OCI-LY1 (cell line): ENCODE measurements at regions not wholly inside any gene's neighbourhood (a gene's known extent, or its start where the extent isn't known, plus 50 kb on each side); places are given as distances from the start of the nearest gene placed in this dataset.

ENCODE experiments used
- H2AFZ ChIP-seq: fragments of 200-600 bp; sonication (generic), shearing (Covaris generic); 2 replicates; pipeline ENCODE4 v1.6.0; 2014; ENCODE audit warnings: antibody characterized with exemption, mild to moderate bottlenecking, low read length
- H3F3A ChIP-seq: fragments of 200-600 bp; sonication (generic), shearing (Covaris generic); 2 replicates; pipeline ENCODE4 v1.6.0; 2014; ENCODE audit warnings: mild to moderate bottlenecking, antibody characterized with exemption, low read length, moderate library complexity; ENCODE audit not compliant: insufficient read depth
- H3K27ac ChIP-seq: fragments of 200-600 bp; sonication (generic); 2 replicates; pipeline ENCODE4 v1.5.1; 2014; ENCODE audit warnings: low read length, mixed run types, mild to moderate bottlenecking, low read depth; ENCODE audit not compliant: poor library complexity, severe bottlenecking
- H3K27me3 ChIP-seq: fragments of 200-600 bp; sonication (generic); 2 replicates; pipeline ENCODE4 v1.6.0; 2014; ENCODE audit warnings: antibody characterized with exemption, mild to moderate bottlenecking, low read length, moderate library complexity; ENCODE audit not compliant: insufficient read depth
- H3K36me3 ChIP-seq: fragments of 200-600 bp; sonication (generic); 2 replicates; pipeline ENCODE4 v1.6.1; 2014; ENCODE audit warnings: mild to moderate bottlenecking, antibody characterized with exemption, low read length, moderate library complexity, mixed read lengths; ENCODE audit not compliant: insufficient read depth
- H3K4me1 ChIP-seq: fragments of 200-600 bp; sonication (generic); 2 replicates; pipeline ENCODE4 v1.5.1; 2014; ENCODE audit warnings: mild to moderate bottlenecking, low read length, moderate library complexity; ENCODE audit not compliant: insufficient read depth, severe bottlenecking
- H3K4me2 ChIP-seq: fragments of 200-600 bp; sonication (generic), shearing (Covaris generic); 2 replicates; pipeline ENCODE4 v1.6.1; 2014; ENCODE audit warnings: low read length
- H3K4me3 ChIP-seq: fragments of 200-600 bp; sonication (generic); 2 replicates; pipeline ENCODE4 v1.5.1; 2014; ENCODE audit warnings: low read length, low read depth, mild to moderate bottlenecking, mixed read lengths; ENCODE audit not compliant: poor library complexity, severe bottlenecking
- H3K79me2 ChIP-seq: fragments of 200-600 bp; shearing (Covaris generic); 2 replicates; pipeline ENCODE4 v1.6.1; 2016; ENCODE audit warnings: mixed run types, low read length, mixed read lengths; ENCODE audit not compliant: insufficient read depth
- H3K9ac ChIP-seq: fragments of 200-600 bp; sonication (generic), shearing (Covaris generic); 2 replicates; pipeline ENCODE4 v1.6.1; 2014; ENCODE audit warnings: mild to moderate bottlenecking, low read length, mixed read lengths
- H3K9me2 ChIP-seq: fragments of 200-600 bp; sonication (generic), shearing (Covaris generic); 2 replicates; pipeline ENCODE4 v1.6.1; 2014; ENCODE audit warnings: low read depth, mild to moderate bottlenecking, low read length, mixed read lengths
- H3K9me3 ChIP-seq: fragments of 200-600 bp; shearing (Covaris generic); 2 replicates; pipeline ENCODE4 v1.6.1; 2014; ENCODE audit warnings: low read length, mixed read lengths
- H4K20me1 ChIP-seq: fragments of 200-600 bp; sonication (generic), shearing (Covaris generic); 2 replicates; pipeline ENCODE4 v1.6.0; 2016; ENCODE audit warnings: mild to moderate bottlenecking, low read length; ENCODE audit not compliant: insufficient read depth
- CTCF ChIP-seq: fragments of 200-600 bp; sonication (generic), shearing (Covaris generic); IDR thresholded peaks from 2 replicates; pipeline ENCODE4 v1.5.1; 2017; ENCODE audit warnings: mild to moderate bottlenecking, antibody characterized with exemption, low read length, moderate library complexity, mixed read lengths
- EZH2 ChIP-seq: fragments of 200-600 bp; sonication (generic), shearing (Covaris generic); IDR thresholded peaks from 2 replicates; pipeline ENCODE4 v1.8.0; 2017; ENCODE audit warnings: borderline replicate concordance, mixed run types, mild to moderate bottlenecking, antibody characterized with exemption, low read length, moderate library complexity, mixed read lengths

- Histone ChIP-seq H4K20me1 (no peaks in the 10 kb centered on the region), H3K9me3 (no peaks in the 10 kb centered on the region), H3K4me1 (no peaks in the 10 kb centered on the region), H3K4me2 (no peak overlapping the region), H3K27me3 (no peaks in the 10 kb centered on the region), H3K4me3 (no peak overlapping the region), H3K9me2 (no peaks in the 10 kb centered on the region), H3K27ac (no peak overlapping the region), H2AFZ (no peak overlapping the region), H3K36me3 (no peaks in the 10 kb centered on the region), H3K9ac (no peak overlapping the region), H3F3A (no peaks in the 10 kb centered on the region), H3K79me2 (no peaks in the 10 kb centered on the region)
- TF ChIP-seq EZH2, result no peak
- TF ChIP-seq CTCF, result peak; percentile 72
Observed at GRCh38 chr2:164061129-164061746, 325.4 kb upstream of the FIGN start.

- TF ChIP-seq EZH2 (no peak), CTCF (no peak)
- no peaks in the 10 kb centered on the region for H3K79me2 ChIP-seq
- H3K9me2 ChIP-seq, result no peaks in the 10 kb centered on the region
- H3K4me3 ChIP-seq, result no peak overlapping the region
- H4K20me1 ChIP-seq, result no peaks in the 10 kb centered on the region
- H3K27ac ChIP-seq, result no peak overlapping the region
- no peaks in the 10 kb centered on the region for H3K36me3 ChIP-seq
- no peak overlapping the region for H3K9ac ChIP-seq
- H3K9me3 ChIP-seq, result no peaks in the 10 kb centered on the region
- no peak overlapping the region for H2AFZ ChIP-seq
- no peaks in the 10 kb centered on the region for H3K27me3 ChIP-seq
- H3K4me2 ChIP-seq, result no peak overlapping the region
- H3F3A ChIP-seq, result no peaks in the 10 kb centered on the region
- H3K4me1 ChIP-seq, result no peaks in the 10 kb centered on the region
Observed at GRCh38 chr2:164060031-164060430, 324.2 kb upstream of the FIGN start.

GRCh38 chr2:164055623-164056022 lies 319.8 kb upstream of the FIGN start:
- TF ChIP-seq EZH2 (no peak), CTCF (no peak)
- H4K20me1 ChIP-seq, result no peaks in the 10 kb centered on the region
- no peak overlapping the region for H3K4me2 ChIP-seq
- no peaks in the 10 kb centered on the region for H3K36me3 ChIP-seq
- no peaks in the 10 kb centered on the region for H3K27me3 ChIP-seq
- H3K9me2 ChIP-seq, result no peaks in the 10 kb centered on the region
- no peaks in the 10 kb centered on the region for H3F3A ChIP-seq
- H3K9me3 ChIP-seq, result no peaks in the 10 kb centered on the region
- no peak overlapping the region for H2AFZ ChIP-seq
- no peak overlapping the region for H3K9ac ChIP-seq
- no peaks in the 10 kb centered on the region for H3K4me1 ChIP-seq
- H3K27ac ChIP-seq, result no peak overlapping the region
- no peaks in the 10 kb centered on the region for H3K79me2 ChIP-seq
- H3K4me3 ChIP-seq, result no peak overlapping the region
